Jurkat, Clone E6-1 (cell line): ENCODE measurements at regions not wholly inside any gene's neighbourhood (a gene's known extent, or its start where the extent isn't known, plus 50 kb on each side); places are given as distances from the start of the nearest gene placed in this dataset.

Experiments used
- DNase-seq: peaks from one replicate; pipeline ENCODE4 v3.0.0-alpha.2; 2011; ENCODE audit warnings: low read depth, low spot score
- H3K4me3 ChIP-seq: 2 replicates; pipeline ENCODE4 v1.5.1; 2011; ENCODE audit warnings: mild to moderate bottlenecking, low read length, control low read depth, moderate library complexity

DNA sequence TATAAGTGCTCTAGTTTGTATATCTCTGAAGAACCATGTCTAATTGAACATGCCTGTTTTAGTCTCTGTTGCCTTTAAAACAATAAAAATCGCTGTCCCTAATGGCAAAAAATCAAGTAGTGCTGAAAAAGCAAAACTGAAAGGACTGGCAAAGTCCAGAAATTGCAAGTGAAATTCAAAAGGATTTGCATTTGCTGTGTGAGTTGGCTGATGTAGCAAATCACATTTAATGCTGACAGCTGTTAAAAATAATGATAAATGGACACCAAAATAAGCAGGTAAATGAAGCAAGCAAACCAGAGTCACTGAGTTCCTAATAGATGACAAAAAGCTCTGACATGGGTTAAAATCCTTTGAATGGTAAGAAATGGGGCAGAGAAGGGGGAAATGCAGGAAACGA is 874.1 kb downstream of the GRM8 start:
- no peak overlapping the region for H3K4me3 ChIP-seq

GRCh38 chr7:126370038-126370668 is 882.6 kb downstream of the GRM8 start:
- H3K4me3 ChIP-seq, result no peak overlapping the region
- no peak for DNase-seq

More for the DNA sequence above, 874.1 kb downstream of the GRM8 start:
- no peak for DNase-seq

- DNase-seq, result no peak
- H3K4me3 ChIP-seq, result no peak overlapping the region
Observed at GRCh38 chr7:126362746-126363145, 890.0 kb downstream of the GRM8 start.

- no peak overlapping the region for H3K4me3 ChIP-seq
- DNase-seq, result no peak
Observed at GRCh38 chr7:126361183-126361582, 891.6 kb downstream of the GRM8 start.

GRCh38 chr7:126339813-126340212 is 912.9 kb downstream of the GRM8 start:
- no peak for DNase-seq
- no peak overlapping the region for H3K4me3 ChIP-seq

DNA sequence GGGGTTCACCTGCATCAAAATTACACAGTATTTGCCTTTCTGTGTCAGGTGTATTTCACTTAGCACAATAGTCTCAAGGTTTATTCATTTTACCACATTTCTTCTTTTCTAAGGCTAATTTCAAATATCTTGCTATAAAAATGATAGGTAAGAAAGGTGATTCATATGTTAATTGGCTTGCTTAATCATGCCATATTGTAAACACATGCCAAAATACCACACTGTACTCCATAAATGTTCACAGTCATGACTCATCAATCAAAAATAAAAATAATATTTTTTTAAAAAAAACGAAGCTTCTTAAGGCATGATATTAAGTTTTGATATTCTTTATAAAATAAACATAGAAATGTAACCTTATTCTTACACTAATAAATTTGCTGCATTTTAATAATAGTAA is 947.1 kb downstream of the GRM8 start:
- no peak for DNase-seq
- no peak overlapping the region for H3K4me3 ChIP-seq

GRCh38 chr7:126303926-126304325 is 948.8 kb downstream of the GRM8 start:
- H3K4me3 ChIP-seq, result no peak overlapping the region
- DNase-seq, result no peak

DNA sequence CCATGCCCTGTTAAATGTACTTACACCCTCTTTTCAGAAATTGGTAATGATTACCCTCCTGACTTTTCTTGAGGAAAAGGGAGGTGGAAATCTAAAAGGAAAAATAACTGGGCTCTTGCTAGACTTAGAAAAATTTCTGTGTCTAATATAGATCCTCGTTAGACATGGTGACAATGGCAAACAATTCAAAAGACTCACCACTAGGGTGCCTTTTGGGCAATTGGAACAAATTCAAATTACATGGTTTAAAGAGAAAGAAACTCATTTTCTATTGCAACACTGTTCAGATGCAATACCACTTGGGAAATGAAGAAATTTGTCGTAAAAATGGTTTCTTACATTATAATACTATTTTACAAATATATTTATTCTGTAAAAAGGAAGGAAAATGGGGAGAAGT is 950.1 kb downstream of the GRM8 start:
- peak; percentile 17 for DNase-seq
- no peak overlapping the region for H3K4me3 ChIP-seq

GRCh38 chr7:126286317-126286716 is 966.4 kb downstream of the GRM8 start:
- H3K4me3 ChIP-seq, result no peak overlapping the region
- no peak for DNase-seq

DNA sequence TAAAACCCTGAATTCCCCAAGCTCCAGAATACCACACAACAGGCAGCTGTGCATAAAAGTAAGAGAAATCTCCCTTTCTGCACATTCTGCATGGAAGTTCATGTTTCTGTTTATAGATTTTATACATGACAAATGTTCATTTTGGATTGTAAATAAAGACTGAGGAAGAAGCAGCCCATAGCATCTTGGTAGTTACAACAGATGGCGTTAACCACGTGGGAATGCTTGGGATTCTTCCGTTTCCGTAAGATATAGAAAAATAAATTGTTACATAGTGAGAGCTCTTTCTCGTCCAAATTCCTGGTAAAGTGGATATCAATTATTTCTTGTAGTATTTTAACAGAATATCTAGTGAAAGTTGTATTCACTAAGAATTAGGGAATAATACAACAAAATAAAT is 1016.5 kb downstream of the GRM8 start:
- no peak for DNase-seq
- no peak overlapping the region for H3K4me3 ChIP-seq

DNA sequence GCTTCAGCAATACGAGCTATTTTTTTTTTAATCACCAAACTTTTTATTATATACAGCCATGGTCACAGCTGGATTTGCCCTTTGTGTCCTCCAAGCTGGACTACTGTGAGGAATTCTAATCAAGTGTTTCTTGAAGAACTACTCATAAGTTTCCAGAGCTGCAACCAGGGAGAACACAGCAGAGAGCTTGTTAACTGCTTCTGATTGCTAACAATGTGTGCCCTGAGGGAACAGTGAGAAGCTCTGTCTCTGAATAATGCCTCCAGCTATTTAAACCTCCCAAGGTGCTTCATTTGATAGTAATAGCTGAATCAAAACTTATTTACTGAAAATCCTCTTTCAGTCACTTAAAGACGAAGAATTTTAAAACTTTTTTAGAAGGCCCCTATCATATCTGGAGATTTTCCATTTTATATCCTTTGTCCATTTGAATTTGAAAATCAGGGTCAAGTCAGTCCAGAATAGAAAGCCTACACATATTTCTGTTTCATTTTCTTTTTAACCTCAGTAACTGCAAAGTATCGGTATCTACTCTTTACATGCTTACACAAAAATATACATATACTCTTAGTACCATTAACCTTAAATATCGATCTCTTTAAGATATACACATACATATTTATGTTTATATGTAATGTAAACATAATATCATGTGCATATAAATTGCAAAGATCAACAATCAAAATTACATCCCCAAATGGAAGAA is 1024.2 kb downstream of the GRM8 start:
- no peak for DNase-seq
- H3K4me3 ChIP-seq, result no peak overlapping the region

DNA sequence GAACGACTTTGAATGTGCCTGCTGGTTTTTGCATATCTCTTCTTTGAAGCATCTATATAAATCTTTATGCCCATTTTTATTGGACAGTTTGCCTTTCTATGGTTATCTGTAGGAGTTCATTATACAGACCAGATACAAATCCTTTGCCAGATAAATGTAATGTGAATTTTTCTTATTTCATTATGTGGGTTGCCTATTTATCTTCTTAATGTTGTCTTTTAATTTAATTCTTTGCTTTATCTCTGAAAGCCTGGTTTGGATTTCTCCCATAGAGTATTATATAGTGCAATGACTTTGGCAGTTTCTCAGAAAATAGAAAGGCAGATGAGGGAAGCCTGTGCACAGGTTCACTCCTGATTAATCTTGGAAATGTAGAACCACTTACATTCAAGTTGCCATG is 1025.1 kb downstream of the GRM8 start:
- no peak overlapping the region for H3K4me3 ChIP-seq
- DNase-seq, result no peak

DNA sequence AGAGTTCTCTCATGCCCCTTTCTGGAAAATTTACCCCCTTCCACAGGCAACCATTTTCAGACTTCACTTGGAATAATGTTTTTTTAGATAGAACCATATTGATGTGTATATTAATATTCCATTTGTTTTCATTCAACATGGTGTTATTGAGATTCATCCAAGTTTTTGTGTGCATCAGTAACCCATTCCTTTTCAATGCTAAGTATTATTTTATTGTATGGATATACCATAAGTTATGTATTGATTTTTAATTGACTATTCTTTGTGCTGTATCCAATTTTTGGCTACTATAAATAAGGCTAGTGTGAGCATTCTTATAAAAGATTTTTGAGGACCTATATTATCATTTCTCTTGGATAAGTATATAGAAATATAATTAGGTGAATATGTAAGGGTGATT is 1025.7 kb downstream of the GRM8 start:
- no peak overlapping the region for H3K4me3 ChIP-seq
- DNase-seq, result no peak

GRCh38 chr7:126223729-126224128 is 1029.0 kb downstream of the GRM8 start:
- H3K4me3 ChIP-seq, result no peak overlapping the region
- DNase-seq, result no peak

DNA sequence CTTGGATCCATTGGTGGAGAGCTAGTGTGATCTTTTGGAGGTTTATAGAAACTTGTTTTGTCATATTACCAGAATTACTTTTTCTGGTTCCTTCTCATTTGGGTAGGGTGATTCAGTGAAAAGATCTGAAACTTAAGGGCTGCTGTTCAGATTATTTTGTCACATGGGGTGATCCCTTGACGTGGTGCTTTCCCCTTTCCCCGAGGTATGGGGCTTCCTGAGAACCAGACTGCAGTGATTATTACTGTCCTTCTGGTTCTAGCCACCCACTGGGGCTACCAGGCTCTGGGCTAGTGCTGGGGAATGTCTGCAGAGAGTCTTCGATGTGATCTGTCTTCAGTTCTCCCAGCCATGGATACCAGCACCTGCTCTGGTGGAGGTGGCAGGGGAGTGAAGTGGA is 1030.0 kb downstream of the GRM8 start:
- no peak for DNase-seq
- no peak overlapping the region for H3K4me3 ChIP-seq

GRCh38 chr7:126215785-126216184 is 1037.0 kb downstream of the GRM8 start:
- no peak overlapping the region for H3K4me3 ChIP-seq
- no peak for DNase-seq

DNA sequence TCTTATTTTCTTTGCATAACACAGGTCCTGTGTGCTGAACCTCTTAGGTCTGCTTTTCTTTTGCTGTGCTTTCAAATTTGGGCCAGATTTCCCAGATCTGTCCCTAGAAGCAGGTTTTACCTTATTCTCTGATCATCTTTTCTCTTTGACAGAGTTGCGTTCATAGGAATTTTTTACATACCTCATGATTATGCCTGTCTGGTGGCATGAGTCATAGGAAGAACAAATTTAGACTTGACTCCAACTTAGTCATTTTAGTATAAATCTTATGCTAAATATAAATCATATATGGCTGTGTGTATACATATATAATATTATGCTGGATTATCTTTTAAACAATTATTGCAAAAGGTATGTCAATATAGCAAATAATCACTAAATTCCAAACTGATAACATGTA is 1038.9 kb downstream of the GRM8 start:
- H3K4me3 ChIP-seq, result no peak overlapping the region
- no peak for DNase-seq

- no peak overlapping the region for H3K4me3 ChIP-seq
- no peak for DNase-seq
Observed at GRCh38 chr7:126211875-126212274, 1040.9 kb downstream of the GRM8 start.

GRCh38 chr7:126210707-126211106 is 1042.0 kb downstream of the GRM8 start:
- no peak overlapping the region for H3K4me3 ChIP-seq

GRCh38 chr7:126203185-126203584 is 1049.6 kb downstream of the GRM8 start:
- no peak overlapping the region for H3K4me3 ChIP-seq

More at GRCh38 chr7:126210707-126211106, 1042.0 kb downstream of the GRM8 start:
- no peak for DNase-seq

GRCh38 chr7:126202177-126202576 is 1050.6 kb downstream of the GRM8 start:
- no peak overlapping the region for H3K4me3 ChIP-seq
- DNase-seq, result no peak

More at GRCh38 chr7:126203185-126203584, 1049.6 kb downstream of the GRM8 start:
- no peak for DNase-seq
